A549 (cell line): ENCODE measurements at regions not wholly inside any gene's neighbourhood (a gene's known extent, or its start where the extent isn't known, plus 50 kb on each side); places are given as distances from the start of the nearest gene placed in this dataset.

Experiments
- ATAC-seq, 2 experiments: fragments of 200-7000 bp in 1 of 2; fragments of >200 bp in 1 of 2; cut with Nextera tagmentation in 1 of 2; cut with Tn5 transposase in 1 of 2; 3 replicates each; pipeline versions ENCODE4 v1.8.0 to v1.9.1; 2018 to 2020; ENCODE audit warnings: mild to moderate bottlenecking in 1 of 2, moderate library complexity in 1 of 2
- CTCF ChIA-PET: fragments of 300-600 bp; sonication (Branson Sonifier 250); formaldehyde crosslinking; extraction: SDS; loops from one replicate; lab custom pipeline; 2021; ENCODE audit warnings: antibody characterized with exemption, inconsistent platforms; lab: Yijun Ruan, JAX
- POLR2A ChIA-PET: fragments of 350-600 bp; formaldehyde crosslinking; extraction: SDS; loops from one replicate; lab custom pipeline; 2021; ENCODE audit warnings: antibody characterized with exemption, inconsistent platforms; lab: Yijun Ruan, JAX
- DNase-seq, 2 experiments: peaks; one replicate each; pipeline versions ENCODE4 v3.0.0 to v3.0.0-alpha.2; 2011 to 2016; ENCODE audit warnings: low read depth in 1 of 2, low spot score in 1 of 2
- FAIRE-seq: peaks from 2 replicates; lab custom pipeline; 2011; peaks lifted over from hg19 to GRCh38; lab: Jason Lieb, UNC
- H3K27ac ChIP-seq, 2 experiments: fragments of >200 bp; sonication (Bioruptor Twin); formaldehyde crosslinking; 3 replicates each; pipeline ENCODE4 v1.5.1; 2016 to 2017
- H3K4me1 ChIP-seq: fragments of >200 bp; sonication (Bioruptor Twin); formaldehyde crosslinking; 3 replicates; pipeline ENCODE4 v1.6.1; 2016
- H3K4me2 ChIP-seq: fragments of >200 bp; sonication (Bioruptor Twin); formaldehyde crosslinking; 3 replicates; pipeline ENCODE4 v1.6.1; 2016
- H3K4me3 ChIP-seq: fragments of >200 bp; sonication (Bioruptor Twin); formaldehyde crosslinking; 3 replicates; pipeline ENCODE4 v1.5.1; 2016
- H3K9me3 ChIP-seq: fragments of >200 bp; sonication (Bioruptor Twin); formaldehyde crosslinking; 3 replicates; pipeline ENCODE4 v1.6.1; 2016
- CBX2 ChIP-seq: fragments of 200-600 bp; sonication (generic); IDR thresholded peaks from 2 replicates; pipeline ENCODE4 v1.6.1; 2016; ENCODE audit warnings: low read depth, mild to moderate bottlenecking, borderline replicate concordance
- EHMT2 ChIP-seq: fragments of 200-600 bp; sonication (generic); IDR thresholded peaks from 2 replicates; pipeline ENCODE4 v1.6.1; 2016; ENCODE audit warnings: antibody characterized with exemption, low read depth, mild to moderate bottlenecking, moderate library complexity
- HEYL ChIP-seq: fragments of 250-450 bp; sonication (Bioruptor Pico); IDR thresholded peaks from 2 replicates; pipeline ENCODE4 v1.8.0; 2021; ENCODE audit warnings: mild to moderate bottlenecking, moderate library complexity
- HOXA7 ChIP-seq: fragments of 250-450 bp; sonication (Bioruptor Pico); IDR thresholded peaks from 2 replicates; pipeline ENCODE4 v1.5.0; 2020; ENCODE audit warnings: mild to moderate bottlenecking, moderate library complexity
- HOXB5 ChIP-seq: fragments of 250-450 bp; sonication (Bioruptor Pico); IDR thresholded peaks from 2 replicates; pipeline ENCODE4 v1.5.0; 2020; ENCODE audit warnings: mild to moderate bottlenecking, moderate library complexity
- JUNB ChIP-seq: fragments of >200 bp; sonication (Bioruptor Twin); formaldehyde crosslinking; IDR thresholded peaks from 2 replicates; pipeline ENCODE4 v1.6.1; 2016
- MYC ChIP-seq: IDR thresholded peaks from 2 replicates; pipeline ENCODE4 v1.6.1; 2012; ENCODE audit warnings: mild to moderate bottlenecking, inconsistent platforms, low read length, improper control_type of control experiment, borderline replicate concordance
- PHF8 ChIP-seq: fragments of 200-600 bp; sonication (generic); IDR thresholded peaks from 2 replicates; pipeline ENCODE4 v1.6.1; 2016; ENCODE audit warnings: low read depth, mild to moderate bottlenecking, antibody characterized with exemption, moderate library complexity, borderline replicate concordance
- RAD21 ChIP-seq, 2 experiments: fragments of >200 bp in 1 of 2; sonication (Bioruptor Twin) in 1 of 2; formaldehyde crosslinking in 1 of 2; IDR thresholded peaks in 1 of 2; conservative IDR thresholded peaks in 1 of 2; 2 replicates in 1 of 2; 3 replicates in 1 of 2; pipeline ENCODE4 v1.6.1; 2012 to 2018; ENCODE audit warnings: inconsistent platforms in 1 of 2
- SMC3 ChIP-seq: fragments of >200 bp; sonication (Bioruptor Twin); formaldehyde crosslinking; IDR thresholded peaks from 3 replicates; pipeline ENCODE4 v1.6.1; 2018; ENCODE audit warnings: inconsistent platforms
- SREBF2 ChIP-seq: fragments of 450-650 bp; IDR thresholded peaks from 2 replicates; pipeline ENCODE4 v1.6.1; 2014; ENCODE audit warnings: mild to moderate bottlenecking, moderate library complexity
- ZC3H11A ChIP-seq: fragments of 450-650 bp; IDR thresholded peaks from 2 replicates; pipeline ENCODE4 v1.6.1; 2014; ENCODE audit warnings: antibody characterized with exemption, mild to moderate bottlenecking
- ZSCAN20 ChIP-seq: fragments of 250-450 bp; sonication (Bioruptor Pico); IDR thresholded peaks from 2 replicates; pipeline ENCODE4 v1.8.0; 2022; ENCODE audit warnings: mild to moderate bottlenecking, moderate library complexity
- WGBS: methylation state at CpG from one replicate; pipeline ENCODE4 v1.1.6; 2017; ENCODE audit errors: missing lambda C conversion rate; 5-methylcytosine and 5-hydroxymethylcytosine counted together
- TF ChIP-seq, protein P1 (sequence below): fragments of >200 bp; sonication (Bioruptor Twin); formaldehyde crosslinking; IDR thresholded peaks from 3 replicates; pipeline ENCODE4 v1.6.1; 2016
- TF ChIP-seq, protein P2 (sequence below): fragments of 150-350 bp; IDR thresholded peaks from 2 replicates; pipeline ENCODE4 v1.6.1; 2014; ENCODE audit warnings: low read depth, mild to moderate bottlenecking, low read length
- TF ChIP-seq, protein P3 (sequence below): fragments of >200 bp; sonication (Bioruptor Twin); formaldehyde crosslinking; IDR thresholded peaks from 3 replicates; pipeline ENCODE4 v1.5.1; 2016
- TF ChIP-seq, protein P4 (sequence below): IDR thresholded peaks from 2 replicates; pipeline ENCODE4 v1.6.1; 2012
- TF ChIP-seq, protein P5 (sequence below): fragments of 250-450 bp; sonication (Bioruptor Pico); IDR thresholded peaks from 2 replicates; pipeline ENCODE4 v1.5.0; 2020; ENCODE audit warnings: low read depth, mild to moderate bottlenecking, moderate library complexity

DNA sequence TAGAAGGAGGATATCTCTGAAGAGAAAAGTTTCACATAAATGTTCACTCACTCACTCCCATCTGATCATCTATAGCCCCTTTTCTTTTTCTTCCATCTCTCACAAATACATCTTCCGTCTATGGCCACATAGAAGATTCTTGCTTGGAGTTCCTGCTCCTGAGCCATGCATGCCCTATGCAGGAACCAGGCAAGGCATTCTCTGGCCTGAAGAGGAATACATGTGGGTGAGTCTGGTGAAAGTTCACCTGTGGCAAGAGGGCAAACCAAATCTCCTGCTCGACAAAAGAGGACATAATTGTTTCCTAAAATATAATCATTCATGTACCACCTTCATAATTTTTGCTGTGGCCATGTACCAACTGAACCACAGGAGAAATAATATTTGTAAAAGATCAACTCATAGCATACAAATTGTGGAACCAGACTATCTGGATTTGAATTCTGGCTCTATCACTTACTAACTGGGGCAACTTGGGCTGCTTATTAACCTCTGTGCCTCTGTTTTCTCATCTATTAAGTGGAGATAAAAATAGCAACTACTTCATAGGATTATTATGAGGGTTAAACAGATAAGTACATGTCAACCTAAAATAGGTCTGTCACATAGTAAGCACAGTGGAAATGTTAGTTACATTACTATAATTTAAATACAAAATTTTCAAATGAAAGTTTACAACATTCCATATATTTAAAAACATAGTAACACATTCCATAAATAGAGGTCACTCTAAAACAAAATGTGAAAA is 121.2 kb upstream of the NFIB start:
- peaks cover 3% of the 10 kb centered on the region; the same call in 1 of the 3 replicates for H3K4me1 ChIP-seq
- no peak for ATAC-seq
- DNase-seq, result no peak
- H3K4me2 ChIP-seq, result no peak overlapping the region
- WGBS, result 49% methylated on average over 2 of the region's 2 CpGs
- H3K4me3 ChIP-seq, result no peak overlapping the region
- no peak for FAIRE-seq
- H3K9me3 ChIP-seq, result peaks cover 3% of the 10 kb centered on the region; the same call in 1 of the 3 replicates
- TF ChIP-seq PHF8 (no peak), ZC3H11A (no peak), CBX2 (no peak), HOXB5 (no peak), ZSCAN20 (CRISPR knock-in tag) (no peak), JUNB (no peak), MYC (no peak), HEYL (no peak)
- TF ChIP-seq, protein P1, sequence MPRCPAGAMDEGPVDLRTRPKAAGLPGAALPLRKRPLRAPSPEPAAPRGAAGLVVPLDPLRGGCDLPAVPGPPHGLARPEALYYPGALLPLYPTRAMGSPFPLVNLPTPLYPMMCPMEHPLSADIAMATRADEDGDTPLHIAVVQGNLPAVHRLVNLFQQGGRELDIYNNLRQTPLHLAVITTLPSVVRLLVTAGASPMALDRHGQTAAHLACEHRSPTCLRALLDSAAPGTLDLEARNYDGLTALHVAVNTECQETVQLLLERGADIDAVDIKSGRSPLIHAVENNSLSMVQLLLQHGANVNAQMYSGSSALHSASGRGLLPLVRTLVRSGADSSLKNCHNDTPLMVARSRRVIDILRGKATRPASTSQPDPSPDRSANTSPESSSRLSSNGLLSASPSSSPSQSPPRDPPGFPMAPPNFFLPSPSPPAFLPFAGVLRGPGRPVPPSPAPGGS, result no peak
- no peak overlapping the region for H3K27ac ChIP-seq
- CTCF ChIA-PET, result interaction anchor here (1.5 to 2.0 kb wide), 5 partner anchors 7 to 1734 kb away, joined by 4 to 13 read pairs (median 5); no protein-coding TSS in a partner anchor
- POLR2A ChIA-PET, result no interaction called here

DNA sequence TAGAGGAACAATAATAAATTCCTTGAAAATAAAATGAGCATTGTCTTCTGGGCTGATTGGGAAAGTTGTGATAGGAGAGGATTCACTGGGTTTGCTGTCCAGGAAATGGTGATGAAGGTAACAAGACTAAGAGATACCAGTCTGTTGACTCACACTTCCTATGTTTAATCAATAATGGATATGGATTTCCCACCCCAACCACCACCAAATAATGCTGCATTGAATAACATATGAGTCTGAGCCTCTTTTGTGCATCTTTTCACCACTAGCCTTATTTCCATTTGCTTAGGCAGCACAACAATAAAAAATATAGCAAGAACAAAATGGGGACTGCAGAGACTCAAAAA is 120.2 kb upstream of the NFIB start:
- Histone ChIP-seq H3K4me1 (peaks cover 3% of the 10 kb centered on the region; the same call in 1 of the 3 replicates), H3K9me3 (peaks cover 3% of the 10 kb centered on the region; the same call in 1 of the 3 replicates), H3K4me3 (0 out of 3 replicates have a peak overlapping the region, but pooled peaks have one; percentile 13), H3K4me2 (peak overlapping the region; percentile 38), H3K27ac (no peak overlapping the region)
- FAIRE-seq, result no peak
- CTCF ChIA-PET, result interaction anchor here (0.8 to 2.0 kb wide), 20 partner anchors 8 to 1733 kb away, joined by 3 to 13 read pairs (median 4); no protein-coding TSS in a partner anchor
- TF ChIP-seq HOXA7 (CRISPR knock-in tag) (no peak), ZC3H11A (no peak), EHMT2 (no peak)
- TF ChIP-seq, protein P2, sequence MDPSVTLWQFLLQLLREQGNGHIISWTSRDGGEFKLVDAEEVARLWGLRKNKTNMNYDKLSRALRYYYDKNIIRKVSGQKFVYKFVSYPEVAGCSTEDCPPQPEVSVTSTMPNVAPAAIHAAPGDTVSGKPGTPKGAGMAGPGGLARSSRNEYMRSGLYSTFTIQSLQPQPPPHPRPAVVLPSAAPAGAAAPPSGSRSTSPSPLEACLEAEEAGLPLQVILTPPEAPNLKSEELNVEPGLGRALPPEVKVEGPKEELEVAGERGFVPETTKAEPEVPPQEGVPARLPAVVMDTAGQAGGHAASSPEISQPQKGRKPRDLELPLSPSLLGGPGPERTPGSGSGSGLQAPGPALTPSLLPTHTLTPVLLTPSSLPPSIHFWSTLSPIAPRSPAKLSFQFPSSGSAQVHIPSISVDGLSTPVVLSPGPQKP, result no peak
- peak in 1 of 2 experiments; percentile 15; a peak in 2 of 6 replicates for ATAC-seq
- POLR2A ChIA-PET, result no interaction called here
- DNase-seq, result no peak

DNA sequence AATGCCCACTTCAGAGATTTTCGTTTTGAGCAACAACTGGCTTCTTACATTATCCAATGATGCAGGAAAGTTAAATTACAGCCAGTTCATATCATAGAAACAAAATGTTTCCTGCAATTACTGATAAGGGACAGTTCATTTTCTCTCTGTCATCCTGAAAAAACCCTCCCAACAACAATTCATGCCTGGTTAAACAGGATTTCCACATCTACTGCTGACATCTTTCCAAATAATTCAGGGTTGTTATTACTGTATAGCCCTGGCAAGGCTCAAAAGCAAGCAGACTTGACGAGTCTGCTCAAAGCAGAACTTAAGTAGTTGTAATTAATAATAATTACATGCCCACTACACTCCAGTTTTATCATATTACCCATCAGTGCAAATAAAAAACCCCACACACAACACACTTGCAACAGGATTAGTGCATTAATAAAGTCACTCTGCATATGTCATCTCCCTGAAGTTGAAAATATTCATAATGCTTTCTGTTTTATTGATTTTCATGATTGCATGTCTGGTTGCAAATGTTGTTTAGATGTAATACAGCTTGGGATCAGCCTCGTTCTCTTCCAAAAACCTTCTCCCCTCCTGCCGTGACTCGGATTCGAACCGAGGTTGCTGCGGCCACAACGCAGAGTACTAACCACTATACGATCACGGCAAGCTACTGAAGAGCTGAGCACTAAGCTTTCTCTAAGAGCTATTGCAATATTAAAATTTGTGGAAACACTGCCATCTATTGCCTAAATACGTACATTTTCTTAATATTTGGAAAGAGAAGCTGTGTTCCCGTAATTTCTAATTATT is 119.6 kb upstream of the NFIB start:
- peak; percentile 15 to 76 for DNase-seq
- TF ChIP-seq SREBF2, result peak; percentile 53
- TF ChIP-seq, protein P3, sequence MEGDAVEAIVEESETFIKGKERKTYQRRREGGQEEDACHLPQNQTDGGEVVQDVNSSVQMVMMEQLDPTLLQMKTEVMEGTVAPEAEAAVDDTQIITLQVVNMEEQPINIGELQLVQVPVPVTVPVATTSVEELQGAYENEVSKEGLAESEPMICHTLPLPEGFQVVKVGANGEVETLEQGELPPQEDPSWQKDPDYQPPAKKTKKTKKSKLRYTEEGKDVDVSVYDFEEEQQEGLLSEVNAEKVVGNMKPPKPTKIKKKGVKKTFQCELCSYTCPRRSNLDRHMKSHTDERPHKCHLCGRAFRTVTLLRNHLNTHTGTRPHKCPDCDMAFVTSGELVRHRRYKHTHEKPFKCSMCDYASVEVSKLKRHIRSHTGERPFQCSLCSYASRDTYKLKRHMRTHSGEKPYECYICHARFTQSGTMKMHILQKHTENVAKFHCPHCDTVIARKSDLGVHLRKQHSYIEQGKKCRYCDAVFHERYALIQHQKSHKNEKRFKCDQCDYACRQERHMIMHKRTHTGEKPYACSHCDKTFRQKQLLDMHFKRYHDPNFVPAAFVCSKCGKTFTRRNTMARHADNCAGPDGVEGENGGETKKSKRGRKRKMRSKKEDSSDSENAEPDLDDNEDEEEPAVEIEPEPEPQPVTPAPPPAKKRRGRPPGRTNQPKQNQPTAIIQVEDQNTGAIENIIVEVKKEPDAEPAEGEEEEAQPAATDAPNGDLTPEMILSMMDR, result peak; percentile 62
- peak; percentile 75 to 76 for TF ChIP-seq RAD21 (conservative IDR thresholded peaks at IDR 0.05 in 1 of 2, IDR thresholded peaks at IDR 0.05 in 1 of 2)
- TF ChIP-seq, protein P4, sequence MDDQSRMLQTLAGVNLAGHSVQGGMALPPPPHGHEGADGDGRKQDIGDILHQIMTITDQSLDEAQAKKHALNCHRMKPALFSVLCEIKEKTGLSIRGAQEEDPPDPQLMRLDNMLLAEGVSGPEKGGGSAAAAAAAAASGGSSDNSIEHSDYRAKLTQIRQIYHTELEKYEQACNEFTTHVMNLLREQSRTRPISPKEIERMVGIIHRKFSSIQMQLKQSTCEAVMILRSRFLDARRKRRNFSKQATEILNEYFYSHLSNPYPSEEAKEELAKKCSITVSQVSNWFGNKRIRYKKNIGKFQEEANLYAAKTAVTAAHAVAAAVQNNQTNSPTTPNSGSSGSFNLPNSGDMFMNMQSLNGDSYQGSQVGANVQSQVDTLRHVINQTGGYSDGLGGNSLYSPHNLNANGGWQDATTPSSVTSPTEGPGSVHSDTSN, result no peak
- peak; percentile 62 for TF ChIP-seq SMC3
- TF ChIP-seq, protein P5, sequence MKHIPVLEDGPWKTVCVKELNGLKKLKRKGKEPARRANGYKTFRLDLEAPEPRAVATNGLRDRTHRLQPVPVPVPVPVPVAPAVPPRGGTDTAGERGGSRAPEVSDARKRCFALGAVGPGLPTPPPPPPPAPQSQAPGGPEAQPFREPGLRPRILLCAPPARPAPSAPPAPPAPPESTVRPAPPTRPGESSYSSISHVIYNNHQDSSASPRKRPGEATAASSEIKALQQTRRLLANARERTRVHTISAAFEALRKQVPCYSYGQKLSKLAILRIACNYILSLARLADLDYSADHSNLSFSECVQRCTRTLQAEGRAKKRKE (CRISPR knock-in tag), result no peak
- TF ChIP-seq, protein P2, result no peak
- TF ChIP-seq, all 56 proteins: peak for 4
- peak overlapping the region; percentile 38 for H3K4me2 ChIP-seq
- CTCF ChIA-PET, result interaction anchor here (0.8 to 2.0 kb wide), 21 partner anchors 9 to 1732 kb away, joined by 3 to 13 read pairs (median 4); no protein-coding TSS in a partner anchor
- peak; percentile 68 to 91 for ATAC-seq
- WGBS, result 7% methylated on average over 13 of the region's 13 CpGs
- peaks cover 3% of the 10 kb centered on the region; the same call in 1 of the 3 replicates for H3K9me3 ChIP-seq
- FAIRE-seq, result peak; percentile 61
- peaks cover 5% of the 10 kb centered on the region; the same call in 1 of the 3 replicates for H3K4me1 ChIP-seq
- H3K4me3 ChIP-seq, result no peak overlapping the region
- H3K27ac ChIP-seq, result no peak overlapping the region
- POLR2A ChIA-PET, result no interaction called here
